ENCODE measurements at regions not wholly inside any gene's neighbourhood (a gene's known extent, or its start where the extent isn't known, plus 50 kb on each side); places are given as distances from the start of the nearest gene placed in this dataset.

- no peak for TF ChIP-seq POLR2A (IDR thresholded peaks at IDR 0.05)
- no peak for TF ChIP-seq CTCF (IDR thresholded peaks at IDR 0.05)
- Histone ChIP-seq H3K4me3 (no peak overlapping the region), H3K36me3 (replicated peaks in 1 of 2) (no peaks in the 10 kb centered on the region), H3K4me1 (replicated peaks in 1 of 2) (no peaks in the 10 kb centered on the region), H3K27me3 (no peaks in the 10 kb centered on the region), H3K9me3 (replicated peaks in 1 of 3) (no peaks in the 10 kb centered on the region), H3K27ac (no peak overlapping the region)
- intact Hi-C loops (cut with DNase I), result no loop called here
- no peak for DNase-seq
Measured at GRCh38 chr2:138137949-138138348, 173.7 kb downstream of the HNMT start.

GRCh38 chr2:138147796-138148195, 183.5 kb downstream of the HNMT start:
- H3K4me3 ChIP-seq, result no peak overlapping the region
- no peaks in the 10 kb centered on the region for H3K36me3 ChIP-seq (replicated peaks in 1 of 2)
- no peak for DNase-seq
- H3K9me3 ChIP-seq (replicated peaks in 1 of 3), result no peaks in the 10 kb centered on the region
- 90 to 100% (median 93%) methylated on average over 2 of the region's 2 CpGs for WGBS, 4 donors
- no peak overlapping the region for H3K27ac ChIP-seq
- H3K27me3 ChIP-seq, result no peaks in the 10 kb centered on the region
- TF ChIP-seq POLR2A (IDR thresholded peaks at IDR 0.05), result no peak
- TF ChIP-seq CTCF (IDR thresholded peaks at IDR 0.05), result no peak
- no peaks in the 10 kb centered on the region for H3K4me1 ChIP-seq (replicated peaks in 1 of 2)
- intact Hi-C loops (cut with DNase I), result no loop called here

- no peaks in the 10 kb centered on the region for H3K27me3 ChIP-seq
- no peaks in the 10 kb centered on the region for H3K9me3 ChIP-seq (replicated peaks in 1 of 3)
- no peak overlapping the region for H3K27ac ChIP-seq
- no peak overlapping the region for H3K4me3 ChIP-seq
- 94 to 100% (median 95%) methylated on average over 1 of the region's 1 CpG for WGBS, 4 donors
- no peaks in the 10 kb centered on the region for H3K4me1 ChIP-seq (replicated peaks in 1 of 2)
- H3K36me3 ChIP-seq (replicated peaks in 1 of 2), result no peaks in the 10 kb centered on the region
- TF ChIP-seq POLR2A (IDR thresholded peaks at IDR 0.05) (no peak), CTCF (IDR thresholded peaks at IDR 0.05) (no peak)
- no peak for DNase-seq
- intact Hi-C loops (cut with DNase I), result no loop called here
Measured at GRCh38 chr2:138155304-138155703, 191.0 kb downstream of the HNMT start.

- no peaks in the 10 kb centered on the region for H3K36me3 ChIP-seq (replicated peaks in 1 of 2)
- intact Hi-C loops (cut with DNase I), result no loop called here
- WGBS, 4 donors, result 87 to 92% (median 90%) methylated on average over 4 of the region's 4 CpGs
- DNase-seq, result no peak
- H3K4me1 ChIP-seq (replicated peaks in 1 of 2), result no peaks in the 10 kb centered on the region
- no peak for TF ChIP-seq POLR2A (IDR thresholded peaks at IDR 0.05)
- no peak for TF ChIP-seq CTCF (IDR thresholded peaks at IDR 0.05)
- no peaks in the 10 kb centered on the region for H3K27me3 ChIP-seq
- H3K27ac ChIP-seq, result no peak overlapping the region
- no peaks in the 10 kb centered on the region for H3K9me3 ChIP-seq (replicated peaks in 1 of 3)
- no peak overlapping the region for H3K4me3 ChIP-seq
Measured at GRCh38 chr2:138157372-138157771, 193.1 kb downstream of the HNMT start.

Data from adrenal gland (tissue), 9 donors.